ENCODE measurements at regions not wholly inside any gene's neighbourhood (a gene's known extent, or its start where the extent isn't known, plus 50 kb on each side); places are given as distances from the start of the nearest gene placed in this dataset.

- no peaks in the 10 kb centered on the region for H3K9me3 ChIP-seq
- H3K4me3 ChIP-seq = no peak overlapping the region
- no peak for TF ChIP-seq POLR2A (IDR thresholded peaks at IDR 0.05)
- no peak for TF ChIP-seq CTCF (IDR thresholded peaks at IDR 0.05)
- H3K27ac ChIP-seq = no peak overlapping the region
- H3K27me3 ChIP-seq = no peaks in the 10 kb centered on the region
- no peaks in the 10 kb centered on the region for H3K36me3 ChIP-seq
- no peaks in the 10 kb centered on the region for H3K4me1 ChIP-seq
- no peak for DNase-seq
Observed at GRCh38 chr2:120531863-120532600, 186.1 kb downstream of the INHBB start.

- TF ChIP-seq POLR2A (IDR thresholded peaks at IDR 0.05) = no peak
- TF ChIP-seq CTCF (IDR thresholded peaks at IDR 0.05) = no peak
- Histone ChIP-seq H3K9me3 (no peaks in the 10 kb centered on the region), H3K27ac (no peak overlapping the region), H3K4me3 (no peak overlapping the region), H3K27me3 (no peaks in the 10 kb centered on the region), H3K4me1 (no peaks in the 10 kb centered on the region), H3K36me3 (no peaks in the 10 kb centered on the region)
- no peak for DNase-seq
Observed at GRCh38 chr2:120533625-120534024, 187.7 kb downstream of the INHBB start.

- no peak for TF ChIP-seq CTCF (IDR thresholded peaks at IDR 0.05)
- no peak for TF ChIP-seq POLR2A (IDR thresholded peaks at IDR 0.05)
- Histone ChIP-seq H3K36me3 (no peaks in the 10 kb centered on the region), H3K9me3 (no peaks in the 10 kb centered on the region), H3K4me1 (no peaks in the 10 kb centered on the region), H3K4me3 (no peak overlapping the region), H3K27ac (no peak overlapping the region), H3K27me3 (no peaks in the 10 kb centered on the region)
- DNase-seq = no peak
Observed at GRCh38 chr2:120534457-120534856, 188.5 kb downstream of the INHBB start.

GRCh38 chr2:120535081-120535480, 189.1 kb downstream of the INHBB start:
- DNase-seq = no peak
- Histone ChIP-seq H3K4me3 (no peak overlapping the region), H3K36me3 (no peaks in the 10 kb centered on the region), H3K27ac (no peak overlapping the region), H3K4me1 (no peaks in the 10 kb centered on the region), H3K27me3 (no peaks in the 10 kb centered on the region), H3K9me3 (no peaks in the 10 kb centered on the region)
- TF ChIP-seq CTCF (IDR thresholded peaks at IDR 0.05) = no peak
- TF ChIP-seq POLR2A (IDR thresholded peaks at IDR 0.05) = no peak

- no peaks in the 10 kb centered on the region for H3K9me3 ChIP-seq
- H3K27ac ChIP-seq = no peak overlapping the region
- H3K4me1 ChIP-seq = no peaks in the 10 kb centered on the region
- H3K27me3 ChIP-seq = no peaks in the 10 kb centered on the region
- no peak for DNase-seq
- H3K36me3 ChIP-seq = no peaks in the 10 kb centered on the region
- H3K4me3 ChIP-seq = no peak overlapping the region
- TF ChIP-seq POLR2A (IDR thresholded peaks at IDR 0.05) = no peak
- no peak for TF ChIP-seq CTCF (IDR thresholded peaks at IDR 0.05)
Observed at GRCh38 chr2:120536141-120536540, 190.2 kb downstream of the INHBB start.
